H1 (cell line): ENCODE measurements at regions not wholly inside any gene's neighbourhood (a gene's known extent, or its start where the extent isn't known, plus 50 kb on each side); places are given as distances from the start of the nearest gene placed in this dataset.

ENCODE experiments used
- CTCF ChIA-PET: fragments of 300-600 bp; sonication (Branson Sonifier 250); formaldehyde crosslinking; loops from one replicate; lab custom pipeline; 2021; ENCODE audit not compliant: partially characterized antibody; lab: Charles Lee
- POLR2A ChIA-PET: fragments of 300-600 bp; sonication (Branson Sonifier 250); formaldehyde crosslinking; loops from one replicate; lab custom pipeline; 2021; ENCODE audit warnings: inconsistent platforms; ENCODE audit not compliant: partially characterized antibody; lab: Charles Lee
- DNase-seq, 2 experiments: peaks; one replicate each; pipeline versions ENCODE4 v3.0.0 to v3.0.0-alpha.2; 2010 to 2022; ENCODE audit warnings: low spot score in 2 of 2, low read depth in 1 of 2, mixed read lengths in 1 of 2
- FAIRE-seq: peaks from 2 replicates; lab custom pipeline; 2011; peaks lifted over from hg19 to GRCh38; lab: Jason Lieb, UNC
- H2AFZ ChIP-seq: 2 replicates; pipeline ENCODE4 v1.8.1; 2012; ENCODE audit warnings: low read length, inconsistent platforms
- H2AK5ac ChIP-seq: 2 replicates; pipeline ENCODE4 v1.6.1; 2013; ENCODE audit warnings: low read depth, low read length
- H2BK120ac ChIP-seq: replicated peaks from 2 replicates; pipeline ENCODE3; 2013; ENCODE audit warnings: low read depth, low read length, inconsistent platforms
- H2BK12ac ChIP-seq: 2 replicates; pipeline ENCODE4 v1.6.1; 2013; ENCODE audit warnings: low read depth, low read length
- H2BK15ac ChIP-seq: 2 replicates; pipeline ENCODE4 v1.6.1; 2013; ENCODE audit warnings: low read length
- H2BK20ac ChIP-seq: 2 replicates; pipeline ENCODE4 v1.6.1; 2013; ENCODE audit warnings: low read length
- H2BK5ac ChIP-seq: 2 replicates; pipeline ENCODE4 v1.6.1; 2013; ENCODE audit warnings: low read depth, low read length
- H3K14ac ChIP-seq: 2 replicates; pipeline ENCODE4 v1.6.1; 2013; ENCODE audit warnings: inconsistent platforms; ENCODE audit not compliant: insufficient read length
- H3K18ac ChIP-seq: 2 replicates; pipeline ENCODE4 v1.6.1; 2013; ENCODE audit warnings: low read length; ENCODE audit errors: extremely low read depth
- H3K23ac ChIP-seq: 2 replicates; pipeline ENCODE4 v1.6.1; 2013; ENCODE audit warnings: inconsistent platforms; ENCODE audit not compliant: insufficient read length
- H3K23me2 ChIP-seq: 2 replicates; pipeline ENCODE4 v1.6.1; 2013; ENCODE audit warnings: low read depth, low read length
- H3K27ac ChIP-seq: 2 replicates; pipeline ENCODE4 v1.6.1; 2011; ENCODE audit warnings: low read depth, low read length, inconsistent platforms
- H3K27me3 ChIP-seq, 4 experiments: replicated peaks in 1 of 4; 1 replicate in 1 of 4; 2 replicates in 3 of 4; pipeline versions ENCODE4 v1.6.1 to v1.8.1; 2011 to 2013; ENCODE audit warnings: low read length in 3 of 4, mild to moderate bottlenecking in 3 of 4, inconsistent platforms in 2 of 4, mixed read lengths in 2 of 4, moderate library complexity in 1 of 4; ENCODE audit not compliant: control insufficient read depth in 3 of 4, insufficient read depth in 3 of 4; ENCODE audit errors: extremely low read depth in 1 of 4
- H3K36me3 ChIP-seq, 4 experiments: 2 replicates each; pipeline versions ENCODE4 v1.6.1 to v1.8.1; 2011 to 2013; ENCODE audit warnings: mild to moderate bottlenecking in 4 of 4, low read length in 3 of 4, moderate library complexity in 2 of 4, control low read depth in 1 of 4, inconsistent platforms in 1 of 4; ENCODE audit not compliant: insufficient read depth in 4 of 4, control insufficient read depth in 2 of 4
- H3K4ac ChIP-seq: replicated peaks from 2 replicates; pipeline ENCODE3; 2013; ENCODE audit warnings: low read length, low read depth, mixed read lengths, inconsistent platforms; ENCODE audit not compliant: insufficient read length
- H3K4me1 ChIP-seq, 4 experiments: replicated peaks in 1 of 4; 1 replicate in 1 of 4; 2 replicates in 3 of 4; pipeline versions ENCODE4 v1.6.1 to v1.8.1; 2011 to 2013; ENCODE audit warnings: low read length in 3 of 4, inconsistent platforms in 2 of 4, mixed read lengths in 1 of 4; ENCODE audit not compliant: insufficient read depth in 4 of 4, control insufficient read depth in 3 of 4
- H3K4me2 ChIP-seq, 2 experiments: 2 replicates each; pipeline versions ENCODE4 v1.6.1 to v1.8.1; 2011 to 2013; ENCODE audit warnings: low read depth in 2 of 2, low read length in 2 of 2, control low read depth in 1 of 2, inconsistent platforms in 1 of 2, mild to moderate bottlenecking in 1 of 2; ENCODE audit not compliant: insufficient read depth in 1 of 2
- H3K4me3 ChIP-seq, 4 experiments: fragments of 200-600, 300-600 bp in 1 of 4; sonication (generic), shearing (Covaris generic), sonication (Bioruptor Twin) in 1 of 4; 2 replicates each; pipeline versions ENCODE4 v1.5.1 to v1.8.1; 2011 to 2016; ENCODE audit warnings: low read length in 4 of 4, low read depth in 3 of 4, control low read depth in 2 of 4, inconsistent platforms in 2 of 4, mild to moderate bottlenecking in 2 of 4, mixed read lengths in 1 of 4, moderate library complexity in 1 of 4; ENCODE audit not compliant: insufficient read depth in 2 of 4; ENCODE audit errors: extremely low read depth in 1 of 4
- H3K56ac ChIP-seq: replicated peaks from 2 replicates; pipeline ENCODE3; 2013; ENCODE audit warnings: low read depth, mild to moderate bottlenecking, mixed read lengths, low read length, inconsistent platforms; ENCODE audit not compliant: insufficient read length
- H3K79me1 ChIP-seq: 2 replicates; pipeline ENCODE4 v1.6.1; 2013; ENCODE audit warnings: low read depth, low read length, control low read depth
- H3K79me2 ChIP-seq, 2 experiments: 2 replicates each; pipeline versions ENCODE4 v1.6.1 to v1.8.1; 2012 to 2013; ENCODE audit warnings: low read length in 2 of 2, mild to moderate bottlenecking in 2 of 2, inconsistent platforms in 1 of 2; ENCODE audit not compliant: insufficient read depth in 2 of 2, control insufficient read depth in 1 of 2
- H3K9ac ChIP-seq, 4 experiments: replicated peaks in 1 of 4; 1 replicate in 1 of 4; 2 replicates in 3 of 4; pipeline versions ENCODE4 v1.6.1 to v1.8.1; 2011 to 2013; ENCODE audit warnings: low read depth in 3 of 4, low read length in 3 of 4, control low read depth in 2 of 4, mild to moderate bottlenecking in 2 of 4, moderate library complexity in 2 of 4, inconsistent platforms in 1 of 4; ENCODE audit errors: extremely low read depth in 1 of 4
- H3K9me3 ChIP-seq, 2 experiments: 2 replicates each; pipeline versions ENCODE4 v1.6.1 to v1.8.1; 2012 to 2013; ENCODE audit warnings: mild to moderate bottlenecking in 2 of 2, moderate library complexity in 2 of 2, control low read depth in 1 of 2, inconsistent platforms in 1 of 2, low read depth in 1 of 2, low read length in 1 of 2, mixed read lengths in 1 of 2; ENCODE audit not compliant: insufficient read depth in 2 of 2
- H4K20me1 ChIP-seq, 2 experiments: replicated peaks in 1 of 2; 2 replicates each; pipeline versions ENCODE3 to v1.8.1; 2011 to 2013; ENCODE audit warnings: inconsistent platforms in 2 of 2, low read length in 2 of 2, mild to moderate bottlenecking in 1 of 2; ENCODE audit not compliant: insufficient read depth in 2 of 2, control insufficient read depth in 1 of 2
- H4K5ac ChIP-seq: 2 replicates; pipeline ENCODE4 v1.6.1; 2013; ENCODE audit warnings: low read length, low read depth, mixed read lengths, inconsistent platforms; ENCODE audit not compliant: insufficient read length
- H4K8ac ChIP-seq: 2 replicates; pipeline ENCODE4 v1.8.0; 2013; ENCODE audit warnings: mild to moderate bottlenecking, moderate library complexity, low read length, inconsistent platforms; ENCODE audit not compliant: insufficient read depth; ENCODE audit errors: extremely low read depth
- H4K91ac ChIP-seq: replicated peaks from 2 replicates; pipeline ENCODE3; 2013; ENCODE audit warnings: low read length, mixed read lengths, inconsistent platforms; ENCODE audit not compliant: insufficient read length
- ATF3 ChIP-seq: IDR thresholded peaks from 2 replicates; pipeline ENCODE4 v1.6.1; 2011; ENCODE audit warnings: low read depth, mild to moderate bottlenecking, low read length; ENCODE audit not compliant: insufficient read depth
- BACH1 ChIP-seq: IDR thresholded peaks from 2 replicates; pipeline ENCODE4 v1.6.1; 2012; ENCODE audit warnings: low read length, improper control_type of control experiment
- FOSL1 ChIP-seq: IDR thresholded peaks from 2 replicates; pipeline ENCODE4 v1.6.1; 2011; ENCODE audit warnings: mild to moderate bottlenecking, low read depth, low read length, moderate library complexity; ENCODE audit not compliant: insufficient read depth
- GABPA ChIP-seq: IDR thresholded peaks from 2 replicates; pipeline ENCODE4 v1.6.1; 2011; ENCODE audit warnings: mild to moderate bottlenecking, low read length, moderate library complexity, borderline replicate concordance; ENCODE audit not compliant: insufficient read depth
- HDAC2 ChIP-seq, 2 experiments: fragments of 300-600 bp in 1 of 2; sonication (generic) in 1 of 2; IDR thresholded peaks; 2 replicates each; pipeline ENCODE4 v1.6.1; 2011 to 2012; ENCODE audit warnings: low read depth in 2 of 2, low read length in 2 of 2, mild to moderate bottlenecking in 2 of 2, moderate library complexity in 2 of 2, borderline replicate concordance in 1 of 2, inconsistent platforms in 1 of 2
- HDAC6 ChIP-seq: IDR thresholded peaks from one replicate; pipeline ENCODE4 v1.7.1; 2012; ENCODE audit warnings: low read depth, mild to moderate bottlenecking, inconsistent platforms, low read length, moderate library complexity
- NANOG ChIP-seq: IDR thresholded peaks from 2 replicates; pipeline ENCODE4 v1.6.1; 2011; ENCODE audit warnings: low read length, low read depth, mild to moderate bottlenecking, inconsistent platforms; ENCODE audit not compliant: insufficient read depth, poor library complexity, severe bottlenecking
- POLR2AphosphoS5 ChIP-seq: IDR thresholded peaks from 2 replicates; pipeline ENCODE4 v1.6.1; 2011; ENCODE audit warnings: low read depth, low read length
- RAD21 ChIP-seq, 2 experiments: IDR thresholded peaks in 1 of 2; conservative IDR thresholded peaks in 1 of 2; 2 replicates each; pipeline ENCODE4 v1.6.1; 2011; ENCODE audit warnings: low read depth in 2 of 2, low read length in 2 of 2, improper control_type of control experiment in 1 of 2, inconsistent platforms in 1 of 2, mild to moderate bottlenecking in 1 of 2, moderate library complexity in 1 of 2
- SIX5 ChIP-seq: IDR thresholded peaks from 2 replicates; pipeline ENCODE4 v1.6.1; 2011; ENCODE audit warnings: mild to moderate bottlenecking, low read depth, low read length
- SP1 ChIP-seq: IDR thresholded peaks from 2 replicates; pipeline ENCODE4 v1.6.1; 2011; ENCODE audit warnings: low read depth, low read length
- TEAD4 ChIP-seq: IDR thresholded peaks from 2 replicates; pipeline ENCODE4 v1.6.1; 2012; ENCODE audit warnings: low read depth, low read length, inconsistent platforms, mixed read lengths
- WGBS, 2 experiments: shearing (Covaris generic) in 1 of 2; methylation state at CpG; one replicate each; pipeline versions ENCODE4 v1.1.6 to v1.1.7; 2013 to 2015; ENCODE audit warnings: low lambda C conversion rate in 2 of 2, mixed read lengths in 2 of 2, inconsistent platforms in 1 of 2, low coverage in 1 of 2, missing lambda C conversion rate in 1 of 2; ENCODE audit not compliant: insufficient replicate concordance in 2 of 2, insufficient coverage in 1 of 2, insufficient read length in 1 of 2; ENCODE audit errors: extremely low coverage in 1 of 2, missing lambda C conversion rate in 1 of 2; 5-methylcytosine and 5-hydroxymethylcytosine counted together

GRCh38 chr12:46064548-46064947 is 74.2 kb upstream of the SCAF11 start:
- no peaks in the 10 kb centered on the region for H3K27me3 ChIP-seq
- no peak overlapping the region for H3K9ac ChIP-seq
- no peak for FAIRE-seq
- no peak overlapping the region for H4K5ac ChIP-seq
- H3K14ac ChIP-seq, result no peak overlapping the region
- no peak overlapping the region for H2BK120ac ChIP-seq
- no peak overlapping the region for H3K27ac ChIP-seq
- no peak overlapping the region for H3K18ac ChIP-seq
- CTCF ChIA-PET, result interaction anchor here (0.7 kb wide), 1 partner anchor 1075 kb away, joined by 3 read pairs; no protein-coding TSS in a partner anchor
- H3K4me3 ChIP-seq, result no peak overlapping the region
- H2AFZ ChIP-seq, result no peak overlapping the region
- H3K23me2 ChIP-seq, result no peaks in the 10 kb centered on the region; the same call in 1 of the 2 replicates
- DNase-seq, result no peak
- no peaks in the 10 kb centered on the region for H3K4me1 ChIP-seq
- H4K8ac ChIP-seq, result no peak overlapping the region
- no peaks in the 10 kb centered on the region for H3K79me1 ChIP-seq
- no peak overlapping the region for H2BK5ac ChIP-seq
- H2AK5ac ChIP-seq, result no peak overlapping the region
- no peak overlapping the region for H2BK15ac ChIP-seq
- no peaks in the 10 kb centered on the region for H4K20me1 ChIP-seq
- no peak overlapping the region for H3K4ac ChIP-seq
- H3K4me2 ChIP-seq, result no peak overlapping the region
- H3K9me3 ChIP-seq, result 0 out of 4 replicates have a peak, but pooled peaks cover 0 to 6% of the 10 kb centered on the region in 2 experiments
- POLR2A ChIA-PET, result no interaction called here
- H3K79me2 ChIP-seq, result no peaks in the 10 kb centered on the region
- H2BK12ac ChIP-seq, result no peak overlapping the region
- H3K36me3 ChIP-seq, result no peaks in the 10 kb centered on the region
- no peak for TF ChIP-seq ATF3
- no peak for TF ChIP-seq FOSL1
- no peak for TF ChIP-seq RAD21 (IDR thresholded peaks at IDR 0.05 in 1 of 2, conservative IDR thresholded peaks at IDR 0.05 in 1 of 2; ENCODE audit: low read depth in 2 of 2, low read length in 2 of 2)
- no peak for TF ChIP-seq NANOG
- TF ChIP-seq HDAC2 (IDR thresholded peaks at IDR 0.05; ENCODE audit: borderline replicate concordance in 1 of 2, low read depth in 2 of 2, low read length in 2 of 2), result no peak
- TF ChIP-seq HDAC6, result no peak
- no peak for TF ChIP-seq SIX5
- no peak for TF ChIP-seq BACH1
- no peak for TF ChIP-seq TEAD4
- no peak for TF ChIP-seq GABPA
- TF ChIP-seq SP1, result no peak
- no peak for TF ChIP-seq POLR2AphosphoS5
- no peak overlapping the region for H3K23ac ChIP-seq
- H4K91ac ChIP-seq, result no peak overlapping the region
- no peak overlapping the region for H2BK20ac ChIP-seq
- H3K56ac ChIP-seq, result no peak overlapping the region
- WGBS, 2 experiments, result 88% methylated on average over 2 of the region's 2 CpGs; no CpG with 5 or more reads in 1 of the 2 experiments
